DND-41 (cell line): ENCODE measurements at regions not wholly inside any gene's neighbourhood (a gene's known extent, or its start where the extent isn't known, plus 50 kb on each side); places are given as distances from the start of the nearest gene placed in this dataset.

ENCODE experiments used
- ATAC-seq: fragments of 200-7000 bp; cut with Tn5 transposase; 3 replicates; pipeline ENCODE4 v1.9.1; 2021; ENCODE audit warnings: low read depth; ENCODE audit not compliant: insufficient read depth
- DNase-seq: peaks from one replicate; pipeline ENCODE4 v3.0.0-alpha.2; 2020
- H2AFZ ChIP-seq: 2 replicates; pipeline ENCODE4 v1.6.0; 2012; ENCODE audit warnings: low read depth, low read length
- H3K27ac ChIP-seq: 2 replicates; pipeline ENCODE4 v1.5.1; 2012; ENCODE audit warnings: low read length, inconsistent platforms
- H3K27me3 ChIP-seq: fragments of 200-600 bp; sonication (generic); 2 replicates; pipeline ENCODE4 v1.6.0; 2012; ENCODE audit warnings: low read length, mild to moderate bottlenecking, inconsistent platforms; ENCODE audit not compliant: insufficient read depth, poor library complexity
- H3K36me3 ChIP-seq: 2 replicates; pipeline ENCODE4 v1.5.1; 2012; ENCODE audit warnings: low read length, inconsistent platforms; ENCODE audit not compliant: insufficient read depth
- H3K4me1 ChIP-seq: 2 replicates; pipeline ENCODE4 v1.5.1; 2012; ENCODE audit warnings: mild to moderate bottlenecking, low read length; ENCODE audit not compliant: insufficient read depth
- H3K4me2 ChIP-seq: 2 replicates; pipeline ENCODE4 v1.6.0; 2012; ENCODE audit warnings: mild to moderate bottlenecking, moderate library complexity, low read length, inconsistent platforms; ENCODE audit not compliant: insufficient read depth
- H3K4me3 ChIP-seq, 2 experiments: fragments of 200-600 bp in 1 of 2; shearing (Covaris generic) in 1 of 2; 2 replicates each; pipeline ENCODE4 v1.5.1; 2012 to 2016; ENCODE audit warnings: inconsistent platforms in 2 of 2, low read length in 2 of 2, mild to moderate bottlenecking in 2 of 2, low read depth in 1 of 2, moderate library complexity in 1 of 2
- H3K79me2 ChIP-seq: 2 replicates; pipeline ENCODE4 v1.6.0; 2012; ENCODE audit warnings: low read length, inconsistent platforms; ENCODE audit not compliant: insufficient read depth
- H3K9ac ChIP-seq: 2 replicates; pipeline ENCODE4 v1.6.0; 2012; ENCODE audit warnings: low read depth, mild to moderate bottlenecking, inconsistent platforms, low read length, moderate library complexity
- H3K9me3 ChIP-seq: 2 replicates; pipeline ENCODE4 v1.5.1; 2012; ENCODE audit warnings: low read length, moderate library complexity, mild to moderate bottlenecking, inconsistent platforms; ENCODE audit not compliant: insufficient read depth, severe bottlenecking
- H4K20me1 ChIP-seq: 2 replicates; pipeline ENCODE4 v1.6.0; 2012; ENCODE audit warnings: low read length; ENCODE audit not compliant: insufficient read depth
- CTCF ChIP-seq: IDR thresholded peaks from 2 replicates; pipeline ENCODE4 v1.5.1; 2012; ENCODE audit warnings: borderline replicate concordance, low read length, moderate library complexity, mild to moderate bottlenecking; ENCODE audit not compliant: poor library complexity, severe bottlenecking; ENCODE audit errors: extremely low read depth
- EZH2 ChIP-seq: IDR thresholded peaks from 3 replicates; pipeline ENCODE4 v1.6.1; 2012; ENCODE audit warnings: borderline replicate concordance, low read depth, mild to moderate bottlenecking, moderate library complexity, low read length, inconsistent platforms; ENCODE audit not compliant: severe bottlenecking

DNA sequence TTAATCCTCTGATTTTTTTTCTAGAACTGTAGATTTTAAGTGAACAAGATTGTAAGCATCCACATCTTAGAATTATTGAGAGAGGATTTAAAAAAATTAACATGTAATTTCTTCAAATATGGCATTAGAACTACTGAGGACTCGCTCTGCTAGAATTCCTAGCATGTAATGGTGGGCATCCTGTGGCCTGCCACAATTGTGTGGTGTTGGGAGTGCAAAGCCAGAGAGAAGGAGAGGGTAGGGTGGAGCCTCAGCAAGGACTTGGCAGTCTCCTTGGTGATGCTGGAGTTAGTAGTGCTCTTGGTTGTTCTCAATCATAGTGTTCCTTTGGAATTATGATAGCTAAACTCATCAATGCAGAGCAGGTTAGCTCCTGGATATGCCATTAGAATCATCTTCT, 443.9 kb upstream of the TBL1XR1 start:
- no peaks in the 10 kb centered on the region for H3K27me3 ChIP-seq
- peaks cover 52% of the 10 kb centered on the region for H3K4me1 ChIP-seq
- ATAC-seq (no peak), DNase-seq (no peak)
- TF ChIP-seq EZH2 (no peak), CTCF (no peak)
- peak overlapping the region; percentile 66 for H3K4me2 ChIP-seq
- no peaks in the 10 kb centered on the region for H3K79me2 ChIP-seq
- peak overlapping the region; percentile 99 for H3K27ac ChIP-seq
- peak overlapping the region in 1 of 2 experiments; percentile 44; a peak in 1 of 4 replicates for H3K4me3 ChIP-seq
- peak overlapping the region; percentile 81 for H2AFZ ChIP-seq
- no peaks in the 10 kb centered on the region for H4K20me1 ChIP-seq
- no peaks in the 10 kb centered on the region for H3K36me3 ChIP-seq
- H3K9ac ChIP-seq = peak overlapping the region; percentile 61
- no peaks in the 10 kb centered on the region for H3K9me3 ChIP-seq

DNA sequence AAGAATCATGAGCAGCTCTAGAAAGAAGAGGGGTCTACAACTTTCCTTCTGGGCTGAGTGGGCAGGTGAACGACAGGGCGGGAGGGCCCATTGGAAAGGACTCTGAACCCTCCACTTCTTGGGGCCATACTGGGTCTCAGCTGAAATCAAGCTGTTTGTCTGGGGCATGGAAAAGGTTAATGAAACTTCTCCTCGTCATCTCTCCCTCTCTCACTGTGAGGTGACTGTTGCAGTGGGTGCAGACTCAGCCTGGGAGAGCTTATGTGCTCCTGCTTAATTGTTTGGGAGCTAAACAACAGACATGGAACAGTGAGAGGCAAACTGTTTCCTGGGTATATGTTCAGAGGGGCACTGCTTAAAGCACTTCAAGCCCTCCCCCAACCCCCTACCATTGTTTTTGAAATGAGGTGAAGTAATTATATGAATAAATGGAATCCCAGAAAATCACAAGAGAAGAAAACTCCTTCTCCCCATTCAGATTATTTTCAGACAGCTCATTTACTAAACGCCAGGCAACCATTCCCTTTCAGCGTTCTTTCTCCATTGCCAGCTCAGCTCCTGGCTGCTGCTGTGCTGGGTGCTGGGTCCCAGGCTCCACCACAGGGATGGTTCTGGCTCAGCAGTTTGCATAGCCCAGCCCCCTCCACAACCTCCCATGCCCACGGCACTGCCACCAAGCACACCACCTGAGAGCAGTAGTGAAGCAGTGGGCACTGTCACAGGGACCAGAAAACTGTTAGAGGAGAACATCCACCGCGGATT, 444.9 kb upstream of the TBL1XR1 start:
- ATAC-seq = peak; percentile 85
- Histone ChIP-seq H3K36me3 (no peaks in the 10 kb centered on the region), H3K9me3 (no peaks in the 10 kb centered on the region), H3K27me3 (no peaks in the 10 kb centered on the region), H3K79me2 (no peaks in the 10 kb centered on the region), H2AFZ (peak overlapping the region; percentile 81), H3K4me2 (peak overlapping the region; percentile 66), H3K9ac (peak overlapping the region; percentile 61), H3K4me1 (peaks cover 62% of the 10 kb centered on the region), H4K20me1 (no peaks in the 10 kb centered on the region), H3K27ac (peak overlapping the region; percentile 99), H3K4me3 (peak overlapping the region in 1 of 2 experiments; percentile 44; a peak in 2 of 4 replicates)
- TF ChIP-seq EZH2 (no peak), CTCF (peak; percentile 66)
- peak; percentile 84 for DNase-seq

DNA sequence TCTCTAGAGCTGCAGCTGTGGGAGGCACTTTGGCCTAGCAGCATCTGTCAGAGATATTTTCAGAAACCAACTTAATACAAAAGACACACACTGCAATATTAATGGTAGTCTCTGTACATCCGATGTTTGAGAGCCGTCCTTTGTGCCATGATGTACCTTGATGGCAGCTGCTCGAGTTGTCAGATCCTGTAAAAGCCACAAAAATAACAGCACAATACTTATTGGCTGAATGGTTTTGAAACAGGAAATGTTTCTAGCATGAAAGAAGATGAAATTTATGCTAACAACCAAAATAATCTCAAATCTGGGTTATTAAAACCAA, 445.5 kb upstream of the TBL1XR1 start:
- peak overlapping the region; percentile 81 for H2AFZ ChIP-seq
- ATAC-seq = peak; percentile 69
- peak overlapping the region; percentile 66 for H3K4me2 ChIP-seq
- H3K27me3 ChIP-seq = no peaks in the 10 kb centered on the region
- H3K4me1 ChIP-seq = peaks cover 67% of the 10 kb centered on the region
- peak overlapping the region; percentile 99 for H3K27ac ChIP-seq
- no peaks in the 10 kb centered on the region for H3K79me2 ChIP-seq
- no peaks in the 10 kb centered on the region for H4K20me1 ChIP-seq
- peak overlapping the region; percentile 61 for H3K9ac ChIP-seq
- TF ChIP-seq CTCF (no peak), EZH2 (no peak)
- H3K9me3 ChIP-seq = no peaks in the 10 kb centered on the region
- no peaks in the 10 kb centered on the region for H3K36me3 ChIP-seq
- H3K4me3 ChIP-seq = peak overlapping the region in 1 of 2 experiments; percentile 44; a peak in 2 of 4 replicates
- DNase-seq = no peak
